PC-3 (cell line): ENCODE measurements at regions not wholly inside any gene's neighbourhood (a gene's known extent, or its start where the extent isn't known, plus 50 kb on each side); places are given as distances from the start of the nearest gene placed in this dataset.

Source experiments
- ATAC-seq: fragments of 200-7000 bp; cut with Tn5 transposase; 2 replicates; pipeline ENCODE4 v1.9.1; 2020; ENCODE audit warnings: mild to moderate bottlenecking, moderate library complexity
- BruUV-seq: library from RNA; stranded (reverse); fragments of 400-500 nt; replicated peaks from 2 replicates; lab custom pipeline; 2021; lab: Mats Ljungman, UMichigan
- CTCF ChIA-PET: fragments of 300-600 bp; sonication (Branson Sonifier 250); formaldehyde crosslinking; loops from one replicate; lab custom pipeline; 2022; ENCODE audit warnings: antibody characterized with exemption; lab: Charles Lee
- POLR2A ChIA-PET: fragments of 300-600 bp; sonication (Branson Sonifier 250); formaldehyde crosslinking; loops from one replicate; lab custom pipeline; 2022; ENCODE audit warnings: antibody characterized with exemption; ENCODE audit not compliant: unreplicated experiment; lab: Charles Lee
- DNase-seq: peaks from one replicate; pipeline ENCODE4 v3.0.0-alpha.2; 2015
- H2AFZ ChIP-seq: fragments of 300-600 bp; sonication (generic); 2 replicates; pipeline ENCODE4 v1.6.0; 2016; ENCODE audit warnings: antibody characterized with exemption, low read length
- H3F3A ChIP-seq: fragments of 300-600 bp; sonication (generic); one replicate; pipeline ENCODE4 v1.6.0; 2017; ENCODE audit warnings: antibody characterized with exemption, low read length, control low read depth, mild to moderate bottlenecking; ENCODE audit not compliant: unreplicated experiment
- H3K27ac ChIP-seq: fragments of 300-600 bp; sonication (generic); 2 replicates; pipeline ENCODE4 v1.5.1; 2016; ENCODE audit warnings: mild to moderate bottlenecking, low read length
- H3K27me3 ChIP-seq: fragments of 300-600 bp; sonication (generic); 2 replicates; pipeline ENCODE4 v1.6.1; 2016; ENCODE audit warnings: low read length, mixed read lengths
- H3K36me3 ChIP-seq: fragments of 300-600 bp; sonication (generic); 2 replicates; pipeline ENCODE4 v1.6.1; 2016; ENCODE audit warnings: low read depth, mixed run types, low read length, mixed read lengths
- H3K4me1 ChIP-seq: fragments of 300-600 bp; sonication (generic); 2 replicates; pipeline ENCODE4 v1.5.1; 2016; ENCODE audit warnings: low read length; ENCODE audit not compliant: insufficient read depth
- H3K4me2 ChIP-seq: fragments of 300-600 bp; sonication (generic); 2 replicates; pipeline ENCODE4 v1.6.0; 2016; ENCODE audit warnings: low read length
- H3K4me3 ChIP-seq: fragments of 300-600 bp; sonication (generic); 2 replicates; pipeline ENCODE4 v1.5.1; 2016; ENCODE audit warnings: mild to moderate bottlenecking, low read length, mixed read lengths
- H3K79me2 ChIP-seq: fragments of 300-600 bp; sonication (generic); 2 replicates; pipeline ENCODE4 v1.6.1; 2017; ENCODE audit warnings: low read length, mixed read lengths
- H3K9ac ChIP-seq: fragments of 300-600 bp; sonication (generic); 2 replicates; pipeline ENCODE4 v1.6.0; 2016; ENCODE audit warnings: mild to moderate bottlenecking, low read length
- H3K9me2 ChIP-seq: fragments of 300-600 bp; sonication (generic); replicated peaks from 2 replicates; pipeline ENCODE4 v1.6.1; 2016; ENCODE audit warnings: mixed run types, low read length, mixed read lengths
- H3K9me3 ChIP-seq: fragments of 300-600 bp; sonication (generic); 2 replicates; pipeline ENCODE4 v1.6.1; 2016; ENCODE audit warnings: low read length, mixed read lengths
- H4K20me1 ChIP-seq: fragments of 300-600 bp; sonication (generic); 2 replicates; pipeline ENCODE4 v1.6.1; 2016; ENCODE audit warnings: low read length, mixed read lengths
- EZH2 ChIP-seq: fragments of 300-600 bp; sonication (generic); IDR thresholded peaks from one replicate; pipeline ENCODE4 v1.6.1; 2017; ENCODE audit warnings: antibody characterized with exemption, mild to moderate bottlenecking, low read length; ENCODE audit not compliant: unreplicated experiment
- EZH2phosphoT487 ChIP-seq: fragments of 300-600 bp; sonication (generic); IDR thresholded peaks from 2 replicates; pipeline ENCODE4 v1.6.1; 2018; ENCODE audit warnings: mild to moderate bottlenecking, antibody characterized with exemption, low read length, borderline replicate concordance
- intact Hi-C: fragments of 100-400 bp; cut with micrococcal nuclease; formaldehyde crosslinking; loops from 2 replicates; pipeline ENCODE4 v1.9.0; 2023
- TF ChIP-seq, protein P1 (sequence below): fragments of 300-600 bp; sonication (generic); conservative IDR thresholded peaks from 2 replicates; pipeline ENCODE4 v1.5.1; 2017; ENCODE audit warnings: antibody characterized with exemption, low read depth, mild to moderate bottlenecking, low read length

DNA sequence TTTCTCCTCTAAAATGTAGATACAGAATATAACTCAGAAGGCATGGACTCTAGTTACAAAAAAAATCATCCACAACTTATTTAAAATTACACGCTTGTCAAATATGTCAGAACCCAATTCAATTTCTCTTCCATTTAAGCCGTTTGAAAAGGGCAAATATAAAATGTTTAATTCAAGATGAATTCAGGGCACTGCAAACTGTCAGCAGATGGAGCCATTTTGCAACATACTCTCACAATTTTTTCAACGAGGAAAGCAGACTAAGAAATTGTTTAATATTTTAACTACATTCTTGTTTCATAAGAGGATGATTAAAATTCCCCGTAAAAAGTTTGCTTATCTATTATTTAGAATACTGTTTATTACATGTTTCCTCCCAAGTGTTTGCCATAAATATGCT, 321.3 kb upstream of the CPXCR1 start:
- Histone ChIP-seq H3K79me2 (no peaks in the 10 kb centered on the region), H3K27ac (peak overlapping the region; percentile 30; the same call in 1 of the 2 replicates), H3K4me1 (no peaks in the 10 kb centered on the region), H4K20me1 (no peaks in the 10 kb centered on the region), H3F3A (no peaks in the 10 kb centered on the region), H3K36me3 (no peaks in the 10 kb centered on the region), H3K4me3 (peak overlapping the region; percentile 71), H3K9me3 (no peaks in the 10 kb centered on the region), H2AFZ (peak overlapping the region; percentile 96), H3K9ac (peak overlapping the region; percentile 77), H3K9me2 (no peaks in the 10 kb centered on the region), H3K4me2 (peak overlapping the region; percentile 83), H3K27me3 (no peaks in the 10 kb centered on the region)
- TF ChIP-seq, protein P1, sequence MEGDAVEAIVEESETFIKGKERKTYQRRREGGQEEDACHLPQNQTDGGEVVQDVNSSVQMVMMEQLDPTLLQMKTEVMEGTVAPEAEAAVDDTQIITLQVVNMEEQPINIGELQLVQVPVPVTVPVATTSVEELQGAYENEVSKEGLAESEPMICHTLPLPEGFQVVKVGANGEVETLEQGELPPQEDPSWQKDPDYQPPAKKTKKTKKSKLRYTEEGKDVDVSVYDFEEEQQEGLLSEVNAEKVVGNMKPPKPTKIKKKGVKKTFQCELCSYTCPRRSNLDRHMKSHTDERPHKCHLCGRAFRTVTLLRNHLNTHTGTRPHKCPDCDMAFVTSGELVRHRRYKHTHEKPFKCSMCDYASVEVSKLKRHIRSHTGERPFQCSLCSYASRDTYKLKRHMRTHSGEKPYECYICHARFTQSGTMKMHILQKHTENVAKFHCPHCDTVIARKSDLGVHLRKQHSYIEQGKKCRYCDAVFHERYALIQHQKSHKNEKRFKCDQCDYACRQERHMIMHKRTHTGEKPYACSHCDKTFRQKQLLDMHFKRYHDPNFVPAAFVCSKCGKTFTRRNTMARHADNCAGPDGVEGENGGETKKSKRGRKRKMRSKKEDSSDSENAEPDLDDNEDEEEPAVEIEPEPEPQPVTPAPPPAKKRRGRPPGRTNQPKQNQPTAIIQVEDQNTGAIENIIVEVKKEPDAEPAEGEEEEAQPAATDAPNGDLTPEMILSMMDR, result peak; percentile 68
- TF ChIP-seq EZH2phosphoT487, result no peak
- no peak for TF ChIP-seq EZH2
- peak; percentile 58 for ATAC-seq
- ChIA-PET POLR2A (no interaction called here), CTCF (interaction anchor here (0.6 kb wide), 1 partner anchor 268 kb away, joined by 6 read pairs; no protein-coding TSS in a partner anchor)
- DNase-seq, result peak; percentile 53
- no TSS peak for BruUV-seq
- intact Hi-C loops, result loop anchor here (1.0 to 10.0 kb wide), 4 partner anchors 179 to 721 kb away; no protein-coding TSS in a partner anchor

- POLR2A ChIA-PET, result no interaction called here
- no TSS peak for BruUV-seq
Observed at GRCh38 chrX:88437563-88437962, 309.5 kb upstream of the CPXCR1 start.

DNA sequence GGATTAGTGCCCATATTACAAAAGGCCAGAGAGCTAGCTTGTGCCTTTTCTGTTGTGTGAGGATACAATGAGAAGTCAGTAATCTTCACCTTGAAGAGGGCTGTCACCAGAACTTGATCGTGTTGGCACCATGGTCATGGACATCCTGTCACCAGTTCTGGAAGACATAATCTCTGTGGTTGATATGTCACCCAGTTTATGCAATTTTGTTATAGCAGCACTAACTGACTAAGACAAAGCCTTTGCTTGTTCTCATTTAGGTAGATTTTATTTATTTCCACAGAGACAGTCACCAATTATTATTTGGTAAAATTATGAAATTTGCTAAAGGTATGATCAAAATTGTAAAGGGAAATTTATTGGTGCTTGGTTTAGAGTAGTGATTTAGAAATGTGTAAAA, 308.8 kb upstream of the CPXCR1 start:
- no peak overlapping the region for H3K4me2 ChIP-seq
- H3K9me3 ChIP-seq, result no peaks in the 10 kb centered on the region
- H3K27me3 ChIP-seq, result no peaks in the 10 kb centered on the region
- H3F3A ChIP-seq, result no peaks in the 10 kb centered on the region
- H2AFZ ChIP-seq, result no peak overlapping the region
- ChIA-PET POLR2A (no interaction called here), CTCF (no interaction called here)
- no peaks in the 10 kb centered on the region for H3K4me1 ChIP-seq
- no peaks in the 10 kb centered on the region for H3K36me3 ChIP-seq
- no peak overlapping the region for H3K9ac ChIP-seq
- no peak overlapping the region for H3K4me3 ChIP-seq
- no TSS peak for BruUV-seq
- intact Hi-C loops, result no loop called here
- H3K9me2 ChIP-seq, result no peaks in the 10 kb centered on the region
- TF ChIP-seq EZH2phosphoT487 (no peak), EZH2 (no peak)
- no peaks in the 10 kb centered on the region for H3K79me2 ChIP-seq
- H3K27ac ChIP-seq, result no peak overlapping the region
- H4K20me1 ChIP-seq, result no peaks in the 10 kb centered on the region
- DNase-seq (no peak), ATAC-seq (no peak)

More at GRCh38 chrX:88437563-88437962, 309.5 kb upstream of the CPXCR1 start:
- no peaks in the 10 kb centered on the region for H3K4me1 ChIP-seq
- H3K9ac ChIP-seq, result no peak overlapping the region
- no peak overlapping the region for H3K4me3 ChIP-seq
- H3K9me2 ChIP-seq, result no peaks in the 10 kb centered on the region
- no peak overlapping the region for H3K4me2 ChIP-seq
- H3K9me3 ChIP-seq, result no peaks in the 10 kb centered on the region
- no peak overlapping the region for H2AFZ ChIP-seq
- TF ChIP-seq EZH2phosphoT487, result no peak
- TF ChIP-seq, protein P1, result no peak
- no peak for TF ChIP-seq EZH2
- no peaks in the 10 kb centered on the region for H3K27me3 ChIP-seq
- H3K36me3 ChIP-seq, result no peaks in the 10 kb centered on the region
- ATAC-seq, result no peak
- CTCF ChIA-PET, result no interaction called here
- H3K27ac ChIP-seq, result no peak overlapping the region
- H3K79me2 ChIP-seq, result no peaks in the 10 kb centered on the region
- H3F3A ChIP-seq, result no peaks in the 10 kb centered on the region
- intact Hi-C loops, result no loop called here
- DNase-seq, result no peak
- H4K20me1 ChIP-seq, result no peaks in the 10 kb centered on the region
